B cell (primary cell): ENCODE measurements at regions not wholly inside any gene's neighbourhood (a gene's known extent, or its start where the extent isn't known, plus 50 kb on each side); places are given as distances from the start of the nearest gene placed in this dataset.
"Not testable (repeated sequence)": the region's sequence is repeated elsewhere in the genome, so short reads cannot be mapped to it uniquely, and the experiment has no call there.

ENCODE experiments used
- ATAC-seq: fragments of 200-7000 bp; cut with Tn5 transposase; one replicate; pipeline ENCODE4 v1.10.0; 2021; ENCODE audit warnings: low read depth, mild to moderate bottlenecking, moderate number of reproducible peaks, moderate library complexity
- CTCF ChIA-PET: fragments of 350-600 bp; sonication (Branson Sonifier 250); formaldehyde crosslinking; loops from one replicate; lab custom pipeline; 2021; ENCODE audit warnings: antibody characterized with exemption, inconsistent platforms; lab: Charles Lee
- POLR2A ChIA-PET: fragments of 350-600 bp; sonication (Branson Sonifier 250); formaldehyde crosslinking; loops from one replicate; lab custom pipeline; 2021; ENCODE audit warnings: antibody characterized with exemption; lab: Charles Lee
- DNase-seq: peaks from one replicate; pipeline ENCODE4 v3.0.0; 2013
- H2AFZ ChIP-seq: 2 replicates; pipeline ENCODE4 v1.6.1; 2012; ENCODE audit warnings: mild to moderate bottlenecking, low read depth, low read length; ENCODE audit not compliant: insufficient read depth, poor library complexity, severe bottlenecking
- H3K27ac ChIP-seq, 2 donors: 1 replicate in 1 of 2; 2 replicates in 1 of 2; pipeline ENCODE4 v1.5.1; 2012 to 2013; ENCODE audit warnings: low read length in 2 of 2, mild to moderate bottlenecking in 2 of 2, moderate library complexity in 1 of 2
- H3K27me3 ChIP-seq, 4 experiments: fragments of 200-600 bp in 1 of 4; sonication (generic) in 1 of 4; replicated peaks in 1 of 4; 1 replicate in 2 of 4; 2 replicates in 2 of 4; pipeline versions ENCODE4 v1.6.1 to v1.7.0; 2013 to 2016; ENCODE audit warnings: low read length in 3 of 4, mild to moderate bottlenecking in 2 of 4, mixed read lengths in 1 of 4, moderate library complexity in 1 of 4; ENCODE audit not compliant: insufficient read depth in 4 of 4, control insufficient read depth in 3 of 4; ENCODE audit errors: control extremely low read depth in 1 of 4
- H3K36me3 ChIP-seq, 2 experiments: replicated peaks in 1 of 2; 1 replicate in 1 of 2; 2 replicates in 1 of 2; pipeline versions ENCODE4 v1.6.1 to v1.7.1; 2013; ENCODE audit warnings: low read length in 1 of 2; ENCODE audit not compliant: insufficient read depth in 2 of 2, control insufficient read depth in 1 of 2; ENCODE audit errors: control extremely low read depth in 1 of 2, extremely low read depth in 1 of 2
- H3K4me1 ChIP-seq, 2 donors: fragments of 200-600 bp in 1 of 2; sonication (generic) in 1 of 2; 1 replicate in 1 of 2; 2 replicates in 1 of 2; pipeline versions ENCODE4 v1.5.1 to v1.6.1; 2013 to 2017; ENCODE audit warnings: low read length in 2 of 2; ENCODE audit not compliant: control insufficient read depth in 2 of 2, insufficient read depth in 2 of 2
- H3K4me2 ChIP-seq: replicated peaks from 2 replicates; pipeline ENCODE3; 2012; ENCODE audit warnings: mild to moderate bottlenecking, low read depth, low read length; ENCODE audit not compliant: poor library complexity, severe bottlenecking
- H3K4me3 ChIP-seq, 5 experiments: fragments of 200-600 bp in 1 of 5; sonication (generic) in 1 of 5; 1 replicate in 3 of 5; 2 replicates in 2 of 5; pipeline versions ENCODE4 v1.5.1 to v1.7.0; 2011 to 2016; ENCODE audit warnings: low read length in 4 of 5, mild to moderate bottlenecking in 4 of 5, low read depth in 2 of 5, control low read depth in 1 of 5, moderate library complexity in 1 of 5; ENCODE audit not compliant: insufficient read depth in 1 of 5; ENCODE audit errors: control extremely low read depth in 1 of 5, extremely low read depth in 1 of 5
- H3K79me2 ChIP-seq: fragments of 200-600 bp; sonication (generic); one replicate; pipeline ENCODE4 v1.6.0; 2016; ENCODE audit warnings: low read length; ENCODE audit not compliant: control insufficient read depth, insufficient read depth
- H3K9ac ChIP-seq: fragments of 200-600 bp; sonication (generic); 2 replicates; pipeline ENCODE4 v1.6.1; 2017; ENCODE audit warnings: mild to moderate bottlenecking, low read length, moderate library complexity
- H3K9me3 ChIP-seq, 3 donors: one replicate each; pipeline versions ENCODE4 v1.6.1 to v1.7.1; 2013; ENCODE audit warnings: low read length in 2 of 3; ENCODE audit not compliant: control insufficient read depth in 2 of 3, insufficient read depth in 1 of 3; ENCODE audit errors: control extremely low read depth in 1 of 3
- H4K20me1 ChIP-seq: 2 replicates; pipeline ENCODE4 v1.6.0; 2012; ENCODE audit warnings: mild to moderate bottlenecking, low read length; ENCODE audit not compliant: insufficient read depth, control insufficient read depth, poor library complexity, severe bottlenecking
- H3K27ac Mint-ChIP-seq: one replicate; pipeline ENCODE4 v1.8.0; 2021; ENCODE audit warnings: mixed read lengths
- H3K27me3 Mint-ChIP-seq: one replicate; pipeline ENCODE4 v1.8.0; 2021; ENCODE audit warnings: mixed read lengths
- H3K4me1 Mint-ChIP-seq: one replicate; pipeline ENCODE4 v1.8.0; 2021; ENCODE audit warnings: mixed read lengths
- H3K4me3 Mint-ChIP-seq: one replicate; pipeline ENCODE4 v1.8.0; 2021; ENCODE audit warnings: mixed read lengths
- H3K9me3 Mint-ChIP-seq: one replicate; pipeline ENCODE4 v1.8.0; 2022; ENCODE audit warnings: mixed read lengths; ENCODE audit not compliant: insufficient read depth
- WGBS: methylation state at CpG from one replicate; pipeline ENCODE4 v1.1.5; 2013; ENCODE audit warnings: missing lambda C conversion rate; ENCODE audit not compliant: insufficient coverage; 5-methylcytosine and 5-hydroxymethylcytosine counted together
- intact Hi-C: fragments of 100-400 bp; cut with micrococcal nuclease; formaldehyde crosslinking; loops from one replicate; pipeline ENCODE4 v1.10.0; 2022

- H3K27me3 Mint-ChIP-seq, H3K36me3 ChIP-seq, H3K9ac ChIP-seq, H3K9me3 Mint-ChIP-seq, H4K20me1 ChIP-seq, H3K4me3 Mint-ChIP-seq, intact Hi-C loops, H3K4me1 Mint-ChIP-seq, H2AFZ ChIP-seq, H3K27ac ChIP-seq, H3K9me3 ChIP-seq, H3K27ac Mint-ChIP-seq, CTCF ChIA-PET, H3K4me3 ChIP-seq, H3K4me1 ChIP-seq, H3K27me3 ChIP-seq, H3K79me2 ChIP-seq, POLR2A ChIA-PET, DNase-seq, ATAC-seq, H3K4me2 ChIP-seq: not testable (repeated sequence)
- 92% methylated on average over 2 of the region's 5 CpGs for WGBS
Measured at GRCh38 chr7:55705728-55706450, 133.6 kb upstream of the VOPP1 start.

DNA sequence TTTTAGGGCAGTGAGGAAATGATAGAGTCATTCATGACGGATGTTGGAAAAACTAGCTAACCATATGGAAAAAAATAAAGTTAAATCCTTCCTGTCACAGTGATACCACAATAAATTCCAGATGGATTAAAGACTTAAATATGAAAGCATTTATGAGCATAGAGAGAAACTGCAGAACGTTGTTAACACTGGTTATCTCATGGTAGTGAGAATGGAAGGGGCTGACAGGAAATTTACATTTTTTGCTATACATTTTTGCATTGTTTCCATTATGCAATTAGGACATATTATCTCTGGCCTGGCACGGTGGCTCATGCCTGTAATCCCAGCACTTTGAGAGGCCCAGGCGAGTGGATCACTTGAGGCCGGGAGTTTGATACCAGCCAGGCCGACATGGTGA, 130.5 kb upstream of the VOPP1 start:
- H3K27me3 ChIP-seq, POLR2A ChIA-PET, H3K4me1 Mint-ChIP-seq, H3K36me3 ChIP-seq, H2AFZ ChIP-seq, H3K9ac ChIP-seq, DNase-seq, H3K27ac Mint-ChIP-seq, H3K4me3 Mint-ChIP-seq, H3K4me3 ChIP-seq, H3K79me2 ChIP-seq, H3K27me3 Mint-ChIP-seq, H3K27ac ChIP-seq, CTCF ChIA-PET, H3K4me1 ChIP-seq, ATAC-seq, intact Hi-C loops, H3K4me2 ChIP-seq, H3K9me3 ChIP-seq, H3K9me3 Mint-ChIP-seq, H4K20me1 ChIP-seq: not testable (repeated sequence)
- 91% methylated on average over 4 of the region's 6 CpGs for WGBS

DNA sequence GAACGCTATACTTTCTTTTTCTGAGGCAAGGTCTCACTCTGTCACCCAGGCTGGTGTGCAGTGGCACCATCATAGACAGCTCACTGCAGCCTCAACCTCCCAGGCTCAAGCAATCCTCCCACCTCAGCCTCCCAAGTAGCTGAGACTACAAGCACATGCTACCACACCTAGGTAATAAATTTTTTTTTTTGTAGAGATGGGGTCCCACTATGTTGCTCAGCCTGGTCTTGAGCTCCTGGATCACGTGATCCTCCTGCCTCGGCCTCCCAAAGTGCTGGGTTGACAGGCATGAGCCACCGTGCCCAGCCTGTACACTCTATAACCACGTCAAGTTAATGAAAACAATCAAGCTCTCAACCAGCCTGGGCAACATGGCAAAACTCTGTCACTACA, 127.1 kb upstream of the VOPP1 start:
- intact Hi-C loops, POLR2A ChIA-PET, H3K4me3 Mint-ChIP-seq, H2AFZ ChIP-seq, H4K20me1 ChIP-seq, ATAC-seq, CTCF ChIA-PET, H3K27ac Mint-ChIP-seq, H3K9me3 ChIP-seq, H3K4me1 Mint-ChIP-seq, H3K9me3 Mint-ChIP-seq, H3K27me3 Mint-ChIP-seq, H3K9ac ChIP-seq, DNase-seq, H3K4me3 ChIP-seq, H3K4me2 ChIP-seq, H3K27me3 ChIP-seq, H3K79me2 ChIP-seq, H3K27ac ChIP-seq, H3K4me1 ChIP-seq, H3K36me3 ChIP-seq: not testable (repeated sequence)
- WGBS: 77% methylated on average over 4 of the region's 5 CpGs

- H3K79me2 ChIP-seq, H3K9me3 ChIP-seq, H3K4me2 ChIP-seq, CTCF ChIA-PET, H3K4me3 Mint-ChIP-seq, H3K4me1 ChIP-seq, POLR2A ChIA-PET, H2AFZ ChIP-seq, H3K9me3 Mint-ChIP-seq, ATAC-seq, DNase-seq, H3K36me3 ChIP-seq, H3K9ac ChIP-seq, H3K4me3 ChIP-seq, H3K27me3 ChIP-seq, H3K27me3 Mint-ChIP-seq, H3K27ac Mint-ChIP-seq, H4K20me1 ChIP-seq, H3K27ac ChIP-seq, H3K4me1 Mint-ChIP-seq, intact Hi-C loops: not testable (repeated sequence)
- WGBS: 100% methylated on average over 2 of the region's 14 CpGs
Measured at GRCh38 chr7:55698607-55699449, 126.5 kb upstream of the VOPP1 start.
